Trophoblast cell (in vitro differentiated cells and primary cell): ENCODE measurements at regions not wholly inside any gene's neighbourhood (a gene's known extent, or its start where the extent isn't known, plus 50 kb on each side); places are given as distances from the start of the nearest gene placed in this dataset.

Source experiments
- DNase-seq, 2 donors: peaks; one replicate each; pipeline ENCODE4 v3.0.0-alpha.2; 2016
- H2AFZ ChIP-seq: 2 replicates; pipeline ENCODE4 v1.6.1; 2013; ENCODE audit warnings: low read length, moderate library complexity, mild to moderate bottlenecking; ENCODE audit not compliant: insufficient read depth, poor library complexity
- H2AK5ac ChIP-seq: 2 replicates; pipeline ENCODE4 v1.6.1; 2013; ENCODE audit warnings: mild to moderate bottlenecking, low read length
- H2BK120ac ChIP-seq: 2 replicates; pipeline ENCODE4 v1.6.1; 2013; ENCODE audit warnings: low read length, mild to moderate bottlenecking, moderate library complexity; ENCODE audit not compliant: insufficient read depth, poor library complexity
- H2BK12ac ChIP-seq: 2 replicates; pipeline ENCODE4 v1.6.1; 2013; ENCODE audit warnings: mild to moderate bottlenecking, low read length, moderate library complexity
- H2BK5ac ChIP-seq: 2 replicates; pipeline ENCODE4 v1.6.1; 2013; ENCODE audit warnings: low read length, low read depth, moderate library complexity, mild to moderate bottlenecking; ENCODE audit not compliant: poor library complexity
- H3K14ac ChIP-seq: 2 replicates; pipeline ENCODE4 v1.6.1; 2013; ENCODE audit warnings: mild to moderate bottlenecking, low read length
- H3K18ac ChIP-seq: 2 replicates; pipeline ENCODE4 v1.6.1; 2013; ENCODE audit warnings: mild to moderate bottlenecking, low read length
- H3K23ac ChIP-seq: 2 replicates; pipeline ENCODE4 v1.6.1; 2013; ENCODE audit warnings: low read length
- H3K27ac ChIP-seq: 2 replicates; pipeline ENCODE4 v1.5.1; 2013; ENCODE audit warnings: low read depth, mild to moderate bottlenecking, inconsistent platforms, low read length, moderate library complexity
- H3K27me3 ChIP-seq: 2 replicates; pipeline ENCODE4 v1.6.1; 2013; ENCODE audit warnings: inconsistent platforms, mild to moderate bottlenecking, low read length, moderate library complexity; ENCODE audit not compliant: insufficient read depth
- H3K36me3 ChIP-seq, 2 experiments: 1 replicate in 1 of 2; 2 replicates in 1 of 2; pipeline ENCODE4 v1.6.1; 2013; ENCODE audit warnings: low read length in 2 of 2, mild to moderate bottlenecking in 2 of 2, moderate library complexity in 1 of 2; ENCODE audit not compliant: insufficient read depth in 2 of 2, control insufficient read depth in 1 of 2
- H3K4ac ChIP-seq: 2 replicates; pipeline ENCODE4 v1.6.1; 2013; ENCODE audit warnings: low read depth, mild to moderate bottlenecking, low read length, moderate library complexity
- H3K4me1 ChIP-seq, 2 experiments: 1 replicate in 1 of 2; 2 replicates in 1 of 2; pipeline ENCODE4 v1.6.1; 2013; ENCODE audit warnings: low read length in 2 of 2, mild to moderate bottlenecking in 2 of 2, moderate library complexity in 1 of 2; ENCODE audit not compliant: insufficient read depth in 2 of 2, control insufficient read depth in 1 of 2
- H3K4me2 ChIP-seq: 2 replicates; pipeline ENCODE4 v1.6.1; 2013; ENCODE audit warnings: inconsistent platforms, mild to moderate bottlenecking, low read length, moderate library complexity
- H3K4me3 ChIP-seq: 2 replicates; pipeline ENCODE4 v1.5.1; 2013; ENCODE audit warnings: mild to moderate bottlenecking, low read depth, low read length, inconsistent platforms
- H3K79me1 ChIP-seq: one replicate; pipeline ENCODE4 v1.6.1; 2013; ENCODE audit warnings: low read length
- H3K79me2 ChIP-seq: 2 replicates; pipeline ENCODE4 v1.6.1; 2013; ENCODE audit warnings: low read length, mild to moderate bottlenecking; ENCODE audit not compliant: control insufficient read depth, insufficient read depth, poor library complexity
- H3K9ac ChIP-seq: 2 replicates; pipeline ENCODE4 v1.6.1; 2013; ENCODE audit warnings: mild to moderate bottlenecking, low read length
- H3K9me3 ChIP-seq: 2 replicates; pipeline ENCODE4 v1.6.1; 2013; ENCODE audit warnings: low read depth, mild to moderate bottlenecking, control low read depth, inconsistent platforms, low read length; ENCODE audit not compliant: insufficient read depth
- H4K12ac ChIP-seq: 2 replicates; pipeline ENCODE4 v1.6.1; 2013; ENCODE audit warnings: low read depth, mild to moderate bottlenecking, low read length, moderate library complexity
- H4K8ac ChIP-seq: 2 replicates; pipeline ENCODE4 v1.6.1; 2013; ENCODE audit warnings: low read depth, mild to moderate bottlenecking, low read length, moderate library complexity
- H4K91ac ChIP-seq: one replicate; pipeline ENCODE4 v1.6.1; 2013; ENCODE audit warnings: low read depth, mild to moderate bottlenecking, low read length, moderate library complexity
- WGBS: extraction: QIAGEN DNeasy Blood & Tissue Kit; methylation state at CpG from one replicate; pipeline ENCODE4 v1.1.7; 2013; ENCODE audit warnings: missing lambda C conversion rate; ENCODE audit not compliant: insufficient read length, insufficient coverage; ENCODE audit errors: extremely low coverage; 5-methylcytosine and 5-hydroxymethylcytosine counted together

DNA sequence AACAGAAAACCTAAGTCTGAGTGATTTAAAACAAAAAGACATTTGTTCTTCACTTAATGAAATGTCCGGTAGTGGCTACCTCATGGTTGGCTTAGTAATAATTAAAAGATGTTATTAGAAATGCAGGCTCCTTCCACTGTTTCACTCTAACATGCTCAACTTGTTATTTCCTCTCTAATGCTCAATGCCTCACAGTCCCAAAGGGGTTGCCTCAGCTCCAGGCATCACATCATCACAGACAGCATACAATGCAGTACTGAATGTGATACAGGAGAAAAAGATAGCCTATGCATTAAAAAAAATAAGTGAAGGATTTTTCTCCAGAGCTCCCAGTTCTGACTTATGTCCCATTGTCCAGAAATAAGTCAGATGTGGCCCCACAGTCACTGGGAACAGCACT lies 1077.0 kb upstream of the TMEM132C start:
- Histone ChIP-seq H4K8ac (no peak overlapping the region), H4K12ac (no peak overlapping the region), H3K9ac (no peak overlapping the region), H2BK5ac (no peak overlapping the region), H3K27ac (no peak overlapping the region), H2BK120ac (no peak overlapping the region), H4K91ac (no peak overlapping the region), H3K23ac (no peak overlapping the region), H3K27me3 (no peaks in the 10 kb centered on the region), H3K4ac (no peak overlapping the region), H3K79me2 (no peaks in the 10 kb centered on the region), H3K36me3 (no peaks in the 10 kb centered on the region), H3K4me3 (no peak overlapping the region), H3K79me1 (no peaks in the 10 kb centered on the region), H3K9me3 (no peaks in the 10 kb centered on the region), H2BK12ac (no peak overlapping the region), H2AFZ (no peak overlapping the region), H3K4me1 (peaks cover 0 to 2% of the 10 kb centered on the region in 2 experiments), H3K18ac (no peak overlapping the region), H2AK5ac (no peak overlapping the region), H3K4me2 (no peak overlapping the region), H3K14ac (no peak overlapping the region)
- DNase-seq, result no peak
- no CpG with 5 or more reads among the region's 1 CpG for WGBS

DNA sequence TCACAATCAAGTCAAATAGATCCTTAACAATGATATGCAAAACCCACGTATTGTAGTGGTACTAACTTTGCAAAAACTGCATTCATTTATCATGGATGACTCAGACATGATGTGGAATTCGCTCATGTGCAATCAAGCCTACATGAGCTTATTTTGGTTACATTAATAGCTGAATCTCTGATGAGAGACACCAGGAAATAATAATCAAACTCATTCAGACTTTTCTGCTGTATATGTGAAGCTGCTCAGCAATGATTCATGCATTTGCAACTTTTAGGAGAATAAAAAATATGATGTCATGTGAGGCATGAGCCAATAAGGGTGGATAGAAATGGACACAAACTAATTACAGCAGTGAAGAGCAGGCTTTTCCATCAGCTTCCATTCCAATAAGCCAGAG lies 1075.8 kb upstream of the TMEM132C start:
- H3K4ac ChIP-seq, result no peak overlapping the region
- H2BK12ac ChIP-seq, result no peak overlapping the region
- H3K23ac ChIP-seq, result no peak overlapping the region
- no peak for DNase-seq
- no peaks in the 10 kb centered on the region for H3K79me2 ChIP-seq
- H3K27me3 ChIP-seq, result no peaks in the 10 kb centered on the region
- no peak overlapping the region for H4K8ac ChIP-seq
- H3K14ac ChIP-seq, result no peak overlapping the region
- no peak overlapping the region for H2BK5ac ChIP-seq
- H3K18ac ChIP-seq, result no peak overlapping the region
- H2AK5ac ChIP-seq, result no peak overlapping the region
- H4K91ac ChIP-seq, result no peak overlapping the region
- no peaks in the 10 kb centered on the region for H3K79me1 ChIP-seq
- H3K27ac ChIP-seq, result no peak overlapping the region
- no peak overlapping the region for H3K9ac ChIP-seq
- no peak overlapping the region for H4K12ac ChIP-seq
- H2BK120ac ChIP-seq, result no peak overlapping the region
- H3K9me3 ChIP-seq, result no peaks in the 10 kb centered on the region
- H3K36me3 ChIP-seq, result no peaks in the 10 kb centered on the region
- H3K4me2 ChIP-seq, result no peak overlapping the region
- H3K4me3 ChIP-seq, result no peak overlapping the region
- no CpG with 5 or more reads among the region's 2 CpGs for WGBS
- H3K4me1 ChIP-seq, result peaks cover 0 to 2% of the 10 kb centered on the region in 2 experiments
- no peak overlapping the region for H2AFZ ChIP-seq

- no peak for DNase-seq
- Histone ChIP-seq H3K4me1 (peaks cover 0 to 2% of the 10 kb centered on the region in 2 experiments), H2BK120ac (no peak overlapping the region), H3K27me3 (no peaks in the 10 kb centered on the region), H3K4me3 (no peak overlapping the region), H3K4me2 (no peak overlapping the region), H4K8ac (no peak overlapping the region), H3K9me3 (no peaks in the 10 kb centered on the region), H2AK5ac (no peak overlapping the region), H2BK5ac (no peak overlapping the region), H4K91ac (no peak overlapping the region), H4K12ac (no peak overlapping the region), H3K36me3 (no peaks in the 10 kb centered on the region), H3K14ac (no peak overlapping the region), H3K4ac (no peak overlapping the region), H3K9ac (no peak overlapping the region), H3K27ac (no peak overlapping the region), H3K18ac (no peak overlapping the region), H3K79me1 (no peaks in the 10 kb centered on the region), H3K79me2 (no peaks in the 10 kb centered on the region), H2BK12ac (no peak overlapping the region), H3K23ac (no peak overlapping the region), H2AFZ (no peak overlapping the region)
- no CpG with 5 or more reads among the region's 3 CpGs for WGBS
Observed at GRCh38 chr12:127192391-127192790, 1074.6 kb upstream of the TMEM132C start.

DNA sequence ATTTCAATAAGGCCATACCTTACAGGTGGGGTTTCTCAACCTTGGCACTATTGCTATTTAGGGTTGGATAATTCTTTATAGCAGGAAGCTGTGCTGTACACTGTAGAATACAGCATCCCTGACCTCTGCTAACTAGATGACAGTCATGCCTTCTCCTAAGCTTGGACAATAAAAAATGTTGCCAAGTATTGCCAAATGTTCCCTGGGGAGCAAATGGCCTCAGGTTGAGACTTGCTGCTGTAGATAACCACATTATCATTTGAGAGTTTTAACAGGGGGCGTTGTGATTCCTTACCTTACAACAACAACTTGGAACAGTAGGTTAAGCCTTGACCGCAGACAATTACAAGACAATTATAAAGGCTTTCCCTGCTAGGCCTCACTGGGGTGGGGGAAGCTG lies 1073.6 kb upstream of the TMEM132C start:
- H3K9ac ChIP-seq, result no peak overlapping the region
- WGBS, result no CpG with 5 or more reads among the region's 2 CpGs
- peaks cover 0 to 2% of the 10 kb centered on the region in 2 experiments for H3K4me1 ChIP-seq
- H4K91ac ChIP-seq, result no peak overlapping the region
- no peaks in the 10 kb centered on the region for H3K9me3 ChIP-seq
- H2BK5ac ChIP-seq, result no peak overlapping the region
- H3K23ac ChIP-seq, result no peak overlapping the region
- DNase-seq, result no peak
- H3K27me3 ChIP-seq, result no peaks in the 10 kb centered on the region
- no peaks in the 10 kb centered on the region for H3K79me2 ChIP-seq
- no peak overlapping the region for H4K12ac ChIP-seq
- no peak overlapping the region for H3K4me3 ChIP-seq
- no peak overlapping the region for H3K4ac ChIP-seq
- H2BK120ac ChIP-seq, result no peak overlapping the region
- no peak overlapping the region for H2AFZ ChIP-seq
- H2BK12ac ChIP-seq, result no peak overlapping the region
- no peak overlapping the region for H2AK5ac ChIP-seq
- no peaks in the 10 kb centered on the region for H3K36me3 ChIP-seq
- no peaks in the 10 kb centered on the region for H3K79me1 ChIP-seq
- H4K8ac ChIP-seq, result no peak overlapping the region
- no peak overlapping the region for H3K18ac ChIP-seq
- no peak overlapping the region for H3K4me2 ChIP-seq
- no peak overlapping the region for H3K27ac ChIP-seq
- no peak overlapping the region for H3K14ac ChIP-seq
